Activated naive CD4-positive, alpha-beta T cell treated with anti-CD3 and anti-CD28 coated beads, Interleukin-2, amount 50 U/mL, for 24 hours (primary cell): ENCODE measurements at regions not wholly inside any gene's neighbourhood (a gene's known extent, or its start where the extent isn't known, plus 50 kb on each side); places are given as distances from the start of the nearest gene placed in this dataset.
"Not testable (repeated sequence)": the region's sequence is repeated elsewhere in the genome, so short reads cannot be mapped to it uniquely, and the experiment has no call there.

Experiments
- H3K27ac Mint-ChIP-seq: one replicate; pipeline ENCODE4 v1.8.0; 2021; ENCODE audit warnings: mild to moderate bottlenecking, mixed read lengths
- H3K27me3 Mint-ChIP-seq: one replicate; pipeline ENCODE4 v1.8.0; 2021; ENCODE audit warnings: mixed read lengths
- H3K36me3 Mint-ChIP-seq: one replicate; pipeline ENCODE4 v1.8.0; 2021; ENCODE audit warnings: mixed read lengths
- H3K4me1 Mint-ChIP-seq: one replicate; pipeline ENCODE4 v1.8.0; 2021; ENCODE audit warnings: mixed read lengths
- H3K4me3 Mint-ChIP-seq: one replicate; pipeline ENCODE4 v1.8.0; 2021; ENCODE audit warnings: mild to moderate bottlenecking, mixed read lengths
- H3K9me3 Mint-ChIP-seq: one replicate; pipeline ENCODE4 v1.8.0; 2021; ENCODE audit warnings: mixed read lengths

DNA sequence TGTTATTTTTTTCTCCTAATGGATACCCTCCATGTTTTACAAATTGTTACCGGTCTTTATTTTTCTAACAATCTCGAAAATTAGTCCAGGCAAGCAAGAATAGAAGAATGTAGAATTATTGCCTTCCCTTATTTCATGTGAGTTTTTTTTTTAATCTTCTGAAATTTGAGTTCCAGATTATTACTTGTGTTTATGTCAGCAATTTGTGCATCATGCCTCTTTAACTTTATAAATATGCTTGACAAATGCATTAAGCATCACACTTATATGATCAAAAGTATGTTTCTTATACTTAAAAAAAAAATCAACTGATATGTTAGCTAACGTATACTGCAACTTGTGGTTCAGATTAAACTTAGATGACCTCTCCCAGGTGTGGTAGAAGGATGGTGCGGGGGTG lies 242.7 kb upstream of the VSTM2A start:
- H3K9me3 Mint-ChIP-seq, result peaks cover 12% of the 10 kb centered on the region
- H3K27me3 Mint-ChIP-seq, result no peaks in the 10 kb centered on the region
- H3K4me1 Mint-ChIP-seq, result no peaks in the 10 kb centered on the region
- no peak overlapping the region for H3K4me3 Mint-ChIP-seq
- H3K27ac Mint-ChIP-seq, result no peak overlapping the region
- H3K36me3 Mint-ChIP-seq, result no peaks in the 10 kb centered on the region

DNA sequence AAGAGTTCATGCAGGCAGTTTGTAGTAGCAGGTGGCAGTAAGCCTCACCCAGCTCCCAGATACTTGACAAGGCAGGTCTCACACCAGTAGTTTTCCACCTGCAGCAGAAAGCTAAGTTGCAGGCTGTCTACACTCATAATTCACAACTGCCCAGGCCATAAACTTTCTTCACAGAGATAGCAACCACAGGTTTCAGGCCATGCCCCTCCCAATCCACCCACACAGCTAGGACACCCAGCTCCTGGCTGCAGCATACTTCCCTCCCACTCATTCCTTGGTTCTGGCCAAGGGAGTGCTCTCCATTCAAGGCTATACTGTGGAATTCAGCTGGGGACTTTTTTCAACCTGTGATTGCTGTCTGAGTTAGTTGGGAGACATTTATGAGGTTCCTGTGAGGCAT lies 226.2 kb upstream of the VSTM2A start:
- not testable (repeated sequence) for H3K27ac Mint-ChIP-seq, H3K4me1 Mint-ChIP-seq, H3K4me3 Mint-ChIP-seq, H3K36me3 Mint-ChIP-seq, H3K9me3 Mint-ChIP-seq, H3K27me3 Mint-ChIP-seq

DNA sequence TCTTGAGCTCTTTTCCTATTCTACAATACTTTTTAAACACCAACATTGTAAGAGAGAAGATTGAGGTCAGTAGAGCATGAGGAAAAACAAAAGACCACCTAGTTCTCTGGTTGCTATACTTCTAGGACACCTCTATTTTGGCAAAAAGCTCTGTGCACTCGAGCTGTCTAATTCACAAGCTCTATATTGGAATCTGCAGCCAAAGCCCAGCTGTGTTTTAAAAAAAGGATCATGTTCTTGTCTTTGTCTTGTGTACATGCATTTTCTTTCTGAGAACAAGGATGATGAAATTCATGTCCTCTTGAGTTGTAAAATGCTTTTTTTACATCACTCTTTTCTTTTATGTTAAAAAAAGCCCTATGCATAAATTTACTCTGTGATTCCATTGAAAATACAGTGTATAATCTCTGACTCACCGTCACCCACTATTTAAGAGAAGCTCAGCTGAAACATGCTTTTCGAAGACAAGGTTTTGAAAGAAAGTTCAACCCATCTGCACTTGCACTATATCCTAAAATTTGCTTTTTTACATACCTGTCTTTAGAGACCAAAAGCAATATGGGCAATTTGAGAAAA lies 215.5 kb upstream of the VSTM2A start:
- Mint-ChIP-seq H3K9me3 (peaks cover 5% of the 10 kb centered on the region), H3K27me3 (no peaks in the 10 kb centered on the region), H3K27ac (no peak overlapping the region), H3K4me3 (no peak overlapping the region), H3K36me3 (no peaks in the 10 kb centered on the region), H3K4me1 (no peaks in the 10 kb centered on the region)

DNA sequence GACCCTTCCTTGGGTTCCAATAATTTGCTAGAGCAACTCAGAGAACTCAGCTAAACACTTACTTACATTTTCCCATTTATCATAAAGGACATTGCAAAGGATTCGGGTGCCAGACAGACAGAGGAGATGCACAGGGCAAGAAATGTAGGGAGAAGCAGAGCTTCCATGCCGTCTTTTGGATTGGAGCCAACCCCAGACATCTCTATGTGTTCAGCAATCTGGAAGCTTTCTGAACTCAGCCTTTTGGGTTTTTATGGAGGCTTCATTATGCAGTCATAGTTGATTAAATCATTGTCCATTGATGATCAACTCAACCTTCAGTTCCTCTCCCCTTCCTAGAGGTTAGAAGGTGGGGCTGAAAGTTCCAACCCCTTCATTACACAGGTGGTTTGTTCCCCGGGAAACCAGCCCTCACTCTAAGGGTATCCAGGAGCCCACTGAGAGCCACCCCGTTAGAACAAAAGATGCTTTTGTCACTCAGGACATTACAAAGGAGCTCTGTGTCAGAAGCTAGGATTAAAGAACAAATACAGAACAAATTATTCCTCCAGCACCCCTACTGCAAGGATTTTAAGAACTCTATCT lies 211.9 kb upstream of the VSTM2A start:
- Mint-ChIP-seq H3K36me3 (no peaks in the 10 kb centered on the region), H3K9me3 (peaks cover 7% of the 10 kb centered on the region), H3K4me3 (no peak overlapping the region), H3K27ac (no peak overlapping the region), H3K27me3 (no peaks in the 10 kb centered on the region), H3K4me1 (no peaks in the 10 kb centered on the region)

DNA sequence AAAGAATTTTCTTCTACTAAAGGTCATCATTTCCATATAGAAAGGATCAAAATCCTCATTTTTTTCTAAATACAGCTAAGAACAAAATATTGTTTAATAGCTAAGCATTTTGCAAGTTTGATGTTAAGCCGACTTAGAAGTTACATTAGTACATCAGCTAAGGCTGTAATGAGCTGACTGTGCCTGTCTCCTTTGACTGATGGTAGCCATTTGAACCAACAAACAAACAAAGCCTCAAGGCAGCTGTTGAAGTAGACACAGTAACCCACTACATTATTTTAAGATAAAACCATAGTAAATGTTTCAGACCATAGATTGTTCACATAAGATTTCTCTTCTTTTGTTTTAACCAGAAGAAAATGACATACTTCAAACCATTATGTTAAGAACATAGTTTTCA lies 210.9 kb upstream of the VSTM2A start:
- H3K36me3 Mint-ChIP-seq, result no peaks in the 10 kb centered on the region
- H3K4me3 Mint-ChIP-seq, result no peak overlapping the region
- H3K9me3 Mint-ChIP-seq, result peaks cover 9% of the 10 kb centered on the region
- H3K27ac Mint-ChIP-seq, result no peak overlapping the region
- no peaks in the 10 kb centered on the region for H3K27me3 Mint-ChIP-seq
- H3K4me1 Mint-ChIP-seq, result no peaks in the 10 kb centered on the region

DNA sequence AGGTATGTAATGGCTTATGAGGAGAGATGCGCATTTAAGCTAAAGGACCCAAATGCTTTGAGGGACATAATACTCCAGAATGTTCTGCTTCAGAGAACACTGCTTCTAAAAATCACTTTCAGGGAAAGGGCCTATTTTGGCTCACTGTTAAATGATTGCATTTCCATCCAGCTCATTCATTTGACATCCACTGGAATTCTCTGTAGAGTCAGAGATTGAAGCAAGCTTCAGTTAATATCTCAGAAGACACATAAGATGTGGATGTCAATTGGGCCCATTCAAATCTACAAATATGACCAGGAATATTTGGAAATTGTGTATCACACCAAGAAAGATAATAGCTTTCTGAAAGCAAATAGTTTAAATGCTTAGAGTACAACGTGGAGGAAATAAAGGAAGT lies 209.9 kb upstream of the VSTM2A start:
- Mint-ChIP-seq H3K27me3 (no peaks in the 10 kb centered on the region), H3K27ac (no peak overlapping the region)

DNA sequence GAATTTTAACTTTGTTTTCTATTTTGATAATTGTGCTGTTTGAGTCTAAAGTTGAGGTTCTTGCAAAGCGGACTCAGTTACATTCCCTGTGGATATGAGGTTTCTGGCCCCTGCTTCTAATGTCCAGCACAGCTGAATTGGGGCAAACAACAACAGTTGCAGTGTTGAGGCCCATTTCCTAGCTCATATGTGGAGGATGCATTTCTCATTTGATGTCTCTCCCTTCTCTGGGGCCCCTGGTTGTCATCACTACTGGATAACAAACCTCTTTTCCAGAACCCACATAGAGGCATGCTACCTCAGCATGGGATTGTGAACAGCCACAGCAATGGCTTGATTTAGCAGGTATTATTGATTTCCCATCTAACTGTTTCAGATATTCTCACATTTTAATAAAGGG lies 208.2 kb upstream of the VSTM2A start:
- Mint-ChIP-seq H3K4me1 (no peaks in the 10 kb centered on the region), H3K27ac (no peak overlapping the region), H3K9me3 (peaks cover 12% of the 10 kb centered on the region), H3K36me3 (no peaks in the 10 kb centered on the region), H3K4me3 (no peak overlapping the region), H3K27me3 (no peaks in the 10 kb centered on the region)

More for the DNA sequence above, 209.9 kb upstream of the VSTM2A start:
- H3K4me3 Mint-ChIP-seq, result no peak overlapping the region
- H3K9me3 Mint-ChIP-seq, result peaks cover 12% of the 10 kb centered on the region
- no peaks in the 10 kb centered on the region for H3K36me3 Mint-ChIP-seq
- H3K4me1 Mint-ChIP-seq, result no peaks in the 10 kb centered on the region

DNA sequence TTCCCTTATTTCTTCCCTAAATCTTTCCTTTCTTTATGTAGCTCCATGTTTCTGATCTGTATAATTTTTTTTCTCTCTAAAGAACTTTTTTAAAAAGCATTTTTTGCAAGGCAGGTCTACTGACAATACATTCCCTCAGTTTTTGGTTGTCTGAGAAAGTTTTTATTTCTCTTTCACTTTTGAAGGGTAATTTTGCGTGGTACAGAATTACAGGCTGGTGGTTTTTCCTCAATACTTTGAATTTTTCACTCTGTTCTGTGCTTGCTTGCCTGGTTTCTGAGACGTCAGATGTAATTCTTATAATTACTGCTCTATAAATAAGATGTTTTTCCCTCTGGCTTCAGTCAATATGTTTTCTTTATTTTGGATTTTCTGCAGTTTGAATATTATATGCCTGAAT lies 205.4 kb upstream of the VSTM2A start:
- no peaks in the 10 kb centered on the region for H3K27me3 Mint-ChIP-seq
- H3K9me3 Mint-ChIP-seq, result peaks cover 12% of the 10 kb centered on the region
- H3K4me1 Mint-ChIP-seq, result no peaks in the 10 kb centered on the region
- H3K4me3 Mint-ChIP-seq, result no peak overlapping the region
- no peak overlapping the region for H3K27ac Mint-ChIP-seq
- H3K36me3 Mint-ChIP-seq, result no peaks in the 10 kb centered on the region

DNA sequence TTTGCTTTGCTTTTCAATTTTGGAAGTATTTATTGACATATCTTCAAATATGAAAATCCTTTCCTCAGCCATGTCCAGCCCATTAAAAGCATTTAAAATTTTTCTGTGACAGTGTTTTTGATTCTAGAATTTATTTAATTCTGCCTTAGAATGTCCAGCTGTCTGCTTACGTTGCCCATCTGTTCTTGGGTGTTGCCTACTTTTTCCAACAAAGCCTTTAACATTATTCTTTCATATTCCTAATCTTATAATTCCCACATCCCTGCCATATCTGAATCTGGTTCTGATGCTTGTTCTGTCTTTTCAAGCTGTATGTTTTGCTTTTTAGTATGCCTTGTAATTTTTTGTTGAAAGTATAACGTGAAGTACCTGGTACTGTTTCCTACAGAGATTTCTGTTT lies 204.7 kb upstream of the VSTM2A start:
- Mint-ChIP-seq H3K4me3 (no peak overlapping the region), H3K36me3 (no peaks in the 10 kb centered on the region), H3K4me1 (no peaks in the 10 kb centered on the region), H3K27me3 (no peaks in the 10 kb centered on the region), H3K9me3 (peaks cover 12% of the 10 kb centered on the region), H3K27ac (no peak overlapping the region)

DNA sequence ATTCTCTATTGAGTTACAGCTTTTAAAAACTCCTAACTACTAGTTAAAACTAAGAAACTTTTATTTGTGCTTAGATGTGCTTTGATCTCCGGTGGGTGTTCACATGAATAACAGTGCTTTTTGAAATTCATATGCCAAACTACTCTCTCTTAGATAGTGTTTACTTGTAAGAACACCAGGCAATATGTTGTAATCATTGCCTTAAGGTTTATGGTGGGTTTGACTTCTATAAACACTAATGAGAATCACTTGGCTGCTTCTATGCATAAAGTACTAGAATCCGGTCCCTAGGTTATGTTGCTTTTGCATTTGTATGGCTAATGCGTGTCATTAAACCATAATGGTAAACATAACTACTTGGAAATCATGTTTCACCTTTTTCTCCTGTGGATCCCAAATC lies 203.9 kb upstream of the VSTM2A start:
- Mint-ChIP-seq H3K36me3 (no peaks in the 10 kb centered on the region), H3K9me3 (peaks cover 12% of the 10 kb centered on the region), H3K27ac (no peak overlapping the region), H3K4me1 (no peaks in the 10 kb centered on the region), H3K4me3 (no peak overlapping the region), H3K27me3 (no peaks in the 10 kb centered on the region)

DNA sequence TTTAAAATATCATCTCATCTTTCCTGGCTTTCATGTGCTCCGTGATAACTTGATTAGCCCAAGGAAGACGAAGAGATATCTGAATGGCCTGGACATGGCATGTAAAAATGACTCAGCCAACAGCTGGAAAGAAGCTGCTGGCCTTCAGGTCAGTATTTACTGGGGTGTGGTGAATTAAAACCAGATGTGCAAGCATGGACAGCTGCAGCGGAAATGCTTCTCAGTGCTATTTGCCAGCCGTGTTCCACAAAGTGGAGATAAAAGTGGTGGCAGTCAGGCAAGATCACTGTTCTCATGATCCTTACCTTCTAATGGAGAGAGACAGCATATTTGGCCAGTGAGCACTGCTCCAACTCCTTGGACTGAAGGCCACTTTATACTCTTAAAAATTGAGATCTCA lies 203.1 kb upstream of the VSTM2A start:
- Mint-ChIP-seq H3K4me3 (no peak overlapping the region), H3K4me1 (no peaks in the 10 kb centered on the region), H3K36me3 (no peaks in the 10 kb centered on the region), H3K27me3 (no peaks in the 10 kb centered on the region), H3K9me3 (peaks cover 12% of the 10 kb centered on the region), H3K27ac (no peak overlapping the region)

DNA sequence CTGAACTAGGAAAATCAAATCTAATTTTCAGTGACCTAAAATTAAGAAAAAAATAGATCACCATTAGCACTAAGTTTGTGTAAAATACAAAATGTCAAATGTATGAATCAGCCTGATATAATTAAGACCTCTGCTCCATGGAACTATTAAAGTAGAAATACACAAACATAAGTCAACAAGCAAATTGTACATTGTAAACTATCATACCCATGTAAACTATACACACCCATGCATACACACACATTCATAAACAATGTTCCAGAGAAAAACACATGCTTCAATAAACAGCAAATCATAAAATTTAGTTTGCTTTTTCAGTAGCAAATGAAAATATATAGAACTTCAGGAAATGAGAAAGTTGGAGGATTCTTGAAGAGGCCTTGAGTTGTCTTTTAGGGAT lies 199.7 kb upstream of the VSTM2A start:
- Mint-ChIP-seq H3K4me3 (no peak overlapping the region), H3K4me1 (no peaks in the 10 kb centered on the region), H3K27me3 (no peaks in the 10 kb centered on the region), H3K36me3 (no peaks in the 10 kb centered on the region), H3K27ac (no peak overlapping the region), H3K9me3 (no peaks in the 10 kb centered on the region)

DNA sequence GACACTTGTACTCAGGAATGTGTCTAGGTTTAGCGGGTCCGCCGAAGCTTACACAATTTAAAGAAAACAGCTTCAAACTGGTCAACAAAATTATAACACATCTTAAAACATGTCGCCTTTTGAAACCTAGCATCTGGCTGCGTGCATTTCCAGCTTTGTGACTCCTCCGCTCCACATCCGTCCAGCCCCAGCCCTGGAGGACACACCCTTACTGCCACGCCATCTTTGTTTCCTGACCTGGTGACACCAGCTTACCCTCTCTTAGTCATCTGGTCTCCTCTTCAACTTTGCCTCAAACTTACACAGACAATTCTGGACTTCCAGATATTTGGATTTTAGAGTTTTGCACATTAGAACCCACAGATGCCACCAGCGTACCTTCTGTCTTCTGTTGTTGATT lies 198.7 kb upstream of the VSTM2A start:
- H3K4me3 Mint-ChIP-seq, result no peak overlapping the region
- no peaks in the 10 kb centered on the region for H3K27me3 Mint-ChIP-seq
- H3K27ac Mint-ChIP-seq, result no peak overlapping the region
- no peaks in the 10 kb centered on the region for H3K4me1 Mint-ChIP-seq
- no peaks in the 10 kb centered on the region for H3K36me3 Mint-ChIP-seq
- no peaks in the 10 kb centered on the region for H3K9me3 Mint-ChIP-seq

DNA sequence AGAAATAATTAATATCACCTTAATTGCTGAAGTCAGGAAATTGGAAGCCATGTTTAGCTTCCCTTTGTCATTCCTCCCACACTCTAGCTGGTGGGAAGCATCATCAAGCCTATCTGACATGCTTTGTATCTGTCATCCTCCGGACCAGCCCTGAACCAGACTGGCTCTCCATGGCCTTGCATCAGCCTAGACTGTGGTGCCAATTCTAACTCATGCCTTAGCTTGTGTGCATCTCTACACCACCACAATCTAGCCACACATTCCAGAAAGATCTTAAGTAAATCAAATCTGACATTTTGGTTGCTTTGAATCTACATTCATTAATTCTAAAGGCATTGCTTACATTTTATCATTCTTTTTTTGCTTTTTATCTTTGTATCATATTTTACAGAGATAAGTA lies 196.4 kb upstream of the VSTM2A start:
- Mint-ChIP-seq H3K9me3 (no peaks in the 10 kb centered on the region), H3K4me1 (no peaks in the 10 kb centered on the region), H3K27me3 (no peaks in the 10 kb centered on the region), H3K27ac (no peak overlapping the region), H3K36me3 (no peaks in the 10 kb centered on the region), H3K4me3 (no peak overlapping the region)

DNA sequence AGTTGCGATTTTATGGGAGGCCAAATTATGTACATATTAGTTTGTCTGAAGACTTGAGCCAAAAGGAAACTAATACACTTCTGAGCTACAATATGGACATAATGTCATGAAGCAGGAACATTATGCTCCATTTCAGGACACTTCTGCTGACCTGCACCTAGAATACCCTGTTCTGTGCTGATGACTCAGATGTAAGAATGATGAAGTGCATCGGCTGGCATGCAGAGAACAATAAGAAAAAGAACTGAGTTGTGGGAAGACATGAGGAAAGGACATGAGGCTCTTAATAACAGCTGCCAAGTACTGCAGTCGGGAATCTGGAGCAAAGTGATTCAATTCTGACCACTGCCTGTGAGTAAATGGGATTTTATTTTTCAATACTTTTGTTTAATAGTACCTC lies 192.9 kb upstream of the VSTM2A start:
- H3K27ac Mint-ChIP-seq, result no peak overlapping the region
- no peaks in the 10 kb centered on the region for H3K27me3 Mint-ChIP-seq
- no peaks in the 10 kb centered on the region for H3K4me1 Mint-ChIP-seq
- H3K36me3 Mint-ChIP-seq, result no peaks in the 10 kb centered on the region
- H3K4me3 Mint-ChIP-seq, result no peak overlapping the region
- peaks cover 7% of the 10 kb centered on the region for H3K9me3 Mint-ChIP-seq

DNA sequence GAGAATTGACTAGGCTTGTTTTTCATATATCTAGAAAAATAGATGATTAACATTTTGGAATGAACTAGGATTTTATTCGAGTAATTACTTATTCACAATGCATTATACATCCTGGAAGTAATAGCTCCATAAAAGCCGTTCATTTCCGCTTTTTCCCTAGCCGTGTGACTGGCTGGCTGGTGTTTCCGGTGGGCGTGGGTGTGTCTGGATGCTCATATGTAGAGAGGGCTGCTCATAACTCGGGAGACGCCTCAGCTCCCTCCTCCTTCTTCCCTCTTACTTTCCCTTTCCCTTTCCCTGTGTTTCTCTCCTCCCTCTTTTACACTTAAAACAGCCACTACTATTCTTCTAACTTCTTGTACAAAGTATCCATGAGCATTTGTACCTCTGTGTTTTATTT lies 187.7 kb upstream of the VSTM2A start:
- H3K27ac Mint-ChIP-seq, result no peak overlapping the region

DNA sequence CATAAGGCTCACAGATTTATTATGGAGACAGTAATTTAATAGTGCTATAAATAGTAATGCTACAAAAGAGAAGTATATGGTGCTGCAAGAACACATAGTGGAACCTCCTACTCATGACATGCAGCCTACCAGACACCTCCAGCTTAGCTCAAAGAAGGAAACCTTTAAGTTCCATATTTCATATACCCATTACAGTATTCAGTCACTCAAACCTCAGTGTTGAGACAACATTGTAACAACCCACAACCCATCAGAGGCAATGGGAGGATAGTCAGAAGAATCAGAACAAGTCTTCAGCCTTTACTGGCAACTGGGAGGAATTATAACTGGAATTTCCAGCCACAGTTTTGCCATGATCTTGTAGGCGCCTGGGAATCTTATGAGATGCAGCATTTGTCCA lies 186.3 kb upstream of the VSTM2A start:
- H3K27ac Mint-ChIP-seq, result no peak overlapping the region

More for the DNA sequence above, 187.7 kb upstream of the VSTM2A start:
- no peak overlapping the region for H3K4me3 Mint-ChIP-seq
- H3K27me3 Mint-ChIP-seq, result no peaks in the 10 kb centered on the region
- H3K9me3 Mint-ChIP-seq, result peaks cover 12% of the 10 kb centered on the region
- H3K4me1 Mint-ChIP-seq, result no peaks in the 10 kb centered on the region
- no peaks in the 10 kb centered on the region for H3K36me3 Mint-ChIP-seq

More for the DNA sequence above, 186.3 kb upstream of the VSTM2A start:
- Mint-ChIP-seq H3K36me3 (no peaks in the 10 kb centered on the region), H3K27me3 (no peaks in the 10 kb centered on the region), H3K4me3 (no peak overlapping the region), H3K9me3 (peaks cover 12% of the 10 kb centered on the region), H3K4me1 (no peaks in the 10 kb centered on the region)
